ENCODE measurements at regions not wholly inside any gene's neighbourhood (a gene's known extent, or its start where the extent isn't known, plus 50 kb on each side); places are given as distances from the start of the nearest gene placed in this dataset.
A peak's percentile ranks its signal among the peaks of the same experiment; 100 is the strongest.

DNA sequence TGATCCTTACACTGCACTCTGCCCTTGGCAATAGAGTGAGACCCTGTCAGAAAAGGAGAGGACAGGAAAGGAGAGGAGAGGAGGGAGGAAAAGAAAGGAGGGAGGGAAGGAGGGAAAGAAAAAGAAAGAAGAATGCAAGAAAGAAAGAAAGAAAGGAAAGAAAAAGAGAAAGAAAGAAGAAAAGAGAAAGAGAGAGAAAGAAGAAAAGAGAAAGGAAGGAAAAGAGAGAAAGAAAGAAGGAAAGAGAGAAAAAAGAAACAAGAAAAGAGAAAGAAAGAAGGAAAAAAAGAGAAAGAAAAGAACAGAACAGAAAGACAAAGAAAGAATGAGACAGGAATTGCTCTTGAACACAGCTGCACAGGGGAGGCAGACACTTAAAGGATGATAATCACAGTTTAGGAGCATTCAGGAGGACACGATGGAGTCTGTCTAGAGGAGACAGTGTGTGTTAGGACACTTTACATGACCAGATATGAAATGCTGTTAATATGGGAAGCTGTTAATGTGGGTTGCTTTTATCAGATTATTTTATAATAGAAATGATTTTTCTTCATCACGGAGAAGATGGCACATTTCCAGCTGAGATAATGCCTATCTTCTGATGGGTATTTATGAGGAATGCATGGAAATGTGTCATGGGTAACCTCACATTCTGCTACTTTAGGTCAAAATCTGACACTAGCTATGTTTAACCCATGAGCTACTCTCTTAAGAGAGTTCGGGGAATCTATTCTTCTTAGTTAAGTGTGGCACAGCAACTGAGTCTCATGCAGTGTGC, 160.5 kb downstream of the BAMBI start:
- no peak overlapping the region for H3K4me3 ChIP-seq
- no peaks in the 10 kb centered on the region for H3K27me3 ChIP-seq
- no peaks in the 10 kb centered on the region for H3K36me3 ChIP-seq
- DNase-seq: no peak
- no peaks in the 10 kb centered on the region for H3K9me3 ChIP-seq

- Histone ChIP-seq H3K4me3 (no peak overlapping the region), H3K27me3 (no peaks in the 10 kb centered on the region), H3K9me3 (no peaks in the 10 kb centered on the region), H3K36me3 (no peaks in the 10 kb centered on the region)
- DNase-seq: peak; percentile 14
Observed at GRCh38 chr10:28838908-28839307, 161.6 kb downstream of the BAMBI start.

GRCh38 chr10:28839600-28840007, 162.3 kb downstream of the BAMBI start:
- Histone ChIP-seq H3K27me3 (no peaks in the 10 kb centered on the region), H3K4me3 (no peak overlapping the region), H3K36me3 (no peaks in the 10 kb centered on the region), H3K9me3 (peaks cover 6% of the 10 kb centered on the region; the same call in 1 of the 2 replicates)
- peak; percentile 28 for DNase-seq

DNA sequence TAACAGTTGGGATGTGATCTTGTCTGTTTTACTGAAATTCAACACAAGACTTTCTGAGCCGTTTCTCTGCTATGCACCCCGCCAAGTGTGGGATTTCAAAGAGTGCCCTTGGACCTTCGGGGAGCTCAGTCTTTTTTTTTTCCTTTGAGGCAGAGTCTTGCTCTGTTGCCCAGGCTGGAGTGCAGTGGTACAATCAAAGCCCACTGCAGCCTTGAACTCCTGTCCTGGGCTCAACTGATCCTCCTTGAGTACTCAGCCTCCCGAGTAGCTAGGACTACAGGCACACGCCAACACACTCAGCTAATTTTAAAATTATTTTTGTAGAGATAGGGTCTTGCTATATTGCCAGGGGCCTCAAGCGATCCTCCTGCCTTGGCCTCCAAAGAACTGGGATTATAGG, 162.9 kb downstream of the BAMBI start:
- Histone ChIP-seq H3K9me3 (peaks cover 12% of the 10 kb centered on the region; the same call in 1 of the 2 replicates), H3K36me3 (no peaks in the 10 kb centered on the region), H3K4me3 (no peak overlapping the region), H3K27me3 (no peaks in the 10 kb centered on the region)
- DNase-seq: no peak

DNA sequence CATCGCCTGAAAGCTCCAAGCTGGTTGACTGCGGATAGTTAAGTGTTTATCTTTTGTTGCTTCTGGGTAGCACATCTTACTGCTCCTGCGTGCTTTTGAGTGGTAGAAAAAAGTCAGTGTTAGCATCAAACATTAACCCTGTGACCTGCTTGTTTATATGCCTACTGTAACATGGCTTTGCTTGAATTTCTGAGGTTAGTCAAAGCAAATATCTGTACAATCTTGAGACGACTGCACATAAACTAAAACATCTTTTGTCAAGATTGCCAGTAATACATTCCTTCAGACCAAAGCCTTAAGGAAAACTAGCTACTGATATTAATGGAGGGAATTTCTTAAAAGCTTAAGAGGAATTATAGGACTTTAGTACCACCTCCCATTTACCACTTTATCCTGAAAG, 163.7 kb downstream of the BAMBI start:
- Histone ChIP-seq H3K4me3 (no peak overlapping the region), H3K9me3 (peaks cover 14% of the 10 kb centered on the region; the same call in 1 of the 2 replicates), H3K36me3 (no peaks in the 10 kb centered on the region), H3K27me3 (no peaks in the 10 kb centered on the region)
- DNase-seq: no peak

- H3K36me3 ChIP-seq: no peaks in the 10 kb centered on the region
- H3K4me3 ChIP-seq: no peak overlapping the region
- peaks cover 14% of the 10 kb centered on the region; the same call in 1 of the 2 replicates for H3K9me3 ChIP-seq
- no peaks in the 10 kb centered on the region for H3K27me3 ChIP-seq
- peak; percentile 53 for DNase-seq
Observed at GRCh38 chr10:28841625-28842024, 164.3 kb downstream of the BAMBI start.

DNA sequence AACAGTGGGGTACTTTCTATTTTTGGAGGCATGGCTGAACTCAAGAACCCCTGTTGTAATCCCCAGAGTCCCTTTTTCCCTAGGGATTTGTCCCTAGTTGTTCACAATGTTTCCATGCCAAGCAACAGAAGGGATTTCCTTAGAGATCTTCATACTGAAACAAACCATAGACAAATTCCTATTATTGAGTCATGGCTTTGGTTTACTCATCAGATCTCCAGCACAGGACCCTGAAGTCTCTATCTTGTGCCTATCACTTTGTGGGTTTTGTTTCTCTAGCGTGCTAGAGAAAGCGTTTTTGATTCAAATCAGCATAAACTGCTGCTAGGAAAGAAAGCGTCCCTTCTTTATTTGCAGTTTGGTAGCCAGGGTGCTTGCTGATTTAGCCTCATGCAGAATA, 165.0 kb downstream of the BAMBI start:
- Histone ChIP-seq H3K9me3 (peaks cover 14% of the 10 kb centered on the region; the same call in 1 of the 2 replicates), H3K27me3 (no peaks in the 10 kb centered on the region), H3K36me3 (no peaks in the 10 kb centered on the region), H3K4me3 (no peak overlapping the region)
- no peak for DNase-seq

GRCh38 chr10:28845009-28845682, 167.8 kb downstream of the BAMBI start:
- DNase-seq: no peak
- Histone ChIP-seq H3K4me3 (no peak overlapping the region), H3K36me3 (no peaks in the 10 kb centered on the region), H3K9me3 (peaks cover 14% of the 10 kb centered on the region), H3K27me3 (no peaks in the 10 kb centered on the region)

DNA sequence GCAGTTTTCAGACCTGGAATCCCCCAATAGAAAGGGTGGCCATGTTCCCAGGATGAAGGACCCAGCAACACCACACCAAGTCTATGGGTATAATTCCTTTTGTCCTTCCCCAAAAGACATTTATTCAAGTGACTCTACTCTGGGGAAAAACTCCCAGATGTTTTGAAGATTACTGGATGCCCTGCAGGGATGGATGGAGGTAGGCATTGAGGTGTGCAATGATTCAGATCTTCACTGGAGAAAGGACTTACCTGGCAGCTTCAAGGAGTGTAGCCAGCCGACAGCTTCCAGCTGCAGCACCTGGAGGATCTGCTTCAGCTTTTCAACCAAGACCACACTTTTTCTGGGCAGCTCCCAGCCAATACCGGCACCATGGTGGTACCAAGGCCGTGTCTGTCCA, 172.0 kb downstream of the BAMBI start:
- Histone ChIP-seq H3K36me3 (no peaks in the 10 kb centered on the region), H3K9me3 (peaks cover 11% of the 10 kb centered on the region), H3K4me3 (no peak overlapping the region), H3K27me3 (no peaks in the 10 kb centered on the region; the same call in 1 of the 2 replicates)
- DNase-seq: no peak

GRCh38 chr10:28849821-28850220, 172.5 kb downstream of the BAMBI start:
- DNase-seq: no peak

DNA sequence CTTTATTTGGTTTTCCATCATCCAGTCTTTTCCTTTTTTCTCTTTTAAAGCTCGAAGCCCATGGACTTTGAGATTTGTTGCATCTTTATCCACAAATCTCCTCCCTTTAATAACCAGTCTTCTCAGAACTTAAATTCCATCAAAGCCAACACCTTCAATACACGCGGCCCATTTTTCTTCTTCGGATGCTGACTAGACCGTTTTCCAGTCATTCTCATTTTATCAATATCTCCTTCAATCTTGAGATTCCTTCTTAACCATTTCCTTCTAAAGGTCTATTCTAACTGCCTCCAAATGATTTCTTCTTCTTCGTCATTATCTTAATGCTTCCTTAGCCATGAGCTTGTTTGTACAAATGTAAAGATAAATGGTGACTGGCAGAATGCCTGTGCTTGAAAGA, 173.5 kb downstream of the BAMBI start:
- DNase-seq: no peak
- H3K4me3 ChIP-seq: no peak overlapping the region
- no peaks in the 10 kb centered on the region for H3K36me3 ChIP-seq
- H3K9me3 ChIP-seq: no peaks in the 10 kb centered on the region; the same call in 1 of the 2 replicates
- H3K27me3 ChIP-seq: no peaks in the 10 kb centered on the region; the same call in 1 of the 2 replicates

More at GRCh38 chr10:28849821-28850220, 172.5 kb downstream of the BAMBI start:
- H3K9me3 ChIP-seq: peaks cover 6% of the 10 kb centered on the region
- no peaks in the 10 kb centered on the region; the same call in 1 of the 2 replicates for H3K27me3 ChIP-seq
- H3K36me3 ChIP-seq: no peaks in the 10 kb centered on the region
- H3K4me3 ChIP-seq: no peak overlapping the region

GRCh38 chr10:28853195-28853594, 175.9 kb downstream of the BAMBI start:
- peak; percentile 18 for DNase-seq
- Histone ChIP-seq H3K4me3 (no peak overlapping the region), H3K36me3 (no peaks in the 10 kb centered on the region), H3K9me3 (0 out of 2 replicates have a peak, but pooled peaks cover 6% of the 10 kb centered on the region), H3K27me3 (no peaks in the 10 kb centered on the region; the same call in 1 of the 2 replicates)

DNA sequence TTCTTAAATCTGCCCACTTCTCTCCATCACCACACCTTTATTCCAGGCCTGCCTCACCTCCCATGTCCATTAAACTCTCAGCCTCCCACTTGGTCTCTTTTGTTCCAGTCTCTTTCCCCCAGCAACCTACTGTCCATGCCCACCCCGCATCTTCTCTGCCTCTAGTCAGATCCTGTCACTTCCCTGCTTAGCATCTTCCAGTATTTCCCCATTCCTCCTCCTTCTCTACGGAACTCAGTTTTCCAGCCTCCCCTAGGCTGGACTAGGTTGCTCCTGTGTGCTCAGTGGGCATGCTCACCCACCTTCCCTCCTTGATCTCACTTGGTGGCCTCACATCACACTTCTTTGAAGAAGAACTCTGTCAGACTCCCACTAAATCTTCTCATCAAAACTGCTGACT, 179.8 kb downstream of the BAMBI start:
- no peak for DNase-seq
- H3K36me3 ChIP-seq: no peaks in the 10 kb centered on the region
- no peaks in the 10 kb centered on the region; the same call in 1 of the 2 replicates for H3K27me3 ChIP-seq
- 0 out of 2 replicates have a peak, but pooled peaks cover 6% of the 10 kb centered on the region for H3K9me3 ChIP-seq
- H3K4me3 ChIP-seq: no peak overlapping the region

- no peak for DNase-seq
- no peak overlapping the region for H3K4me3 ChIP-seq
- H3K27me3 ChIP-seq: no peaks in the 10 kb centered on the region
- no peaks in the 10 kb centered on the region for H3K36me3 ChIP-seq
- H3K9me3 ChIP-seq: 0 out of 2 replicates have a peak, but pooled peaks cover 6% of the 10 kb centered on the region
Observed at GRCh38 chr10:28858646-28859045, 181.3 kb downstream of the BAMBI start.

DNA sequence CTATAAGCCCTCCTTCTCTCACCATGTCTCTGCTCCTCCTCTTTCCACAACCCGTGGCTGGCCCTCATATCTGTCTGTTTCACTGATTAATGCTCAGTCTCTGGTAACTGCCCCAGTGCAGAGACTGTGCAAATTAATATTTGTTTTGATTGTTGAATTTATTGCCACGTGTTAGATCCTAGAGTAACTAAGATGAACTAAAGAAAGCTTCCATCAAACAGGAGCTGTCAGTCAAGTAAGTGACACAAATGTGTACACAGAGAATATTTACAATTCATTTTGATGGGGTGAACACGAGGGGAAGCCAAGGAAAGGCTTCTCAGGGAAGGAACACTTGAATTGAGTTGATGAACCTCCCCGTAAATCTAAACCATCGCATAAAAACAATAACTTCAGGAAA, 182.5 kb downstream of the BAMBI start:
- Histone ChIP-seq H3K36me3 (no peaks in the 10 kb centered on the region), H3K27me3 (no peaks in the 10 kb centered on the region), H3K9me3 (0 out of 2 replicates have a peak, but pooled peaks cover 6% of the 10 kb centered on the region), H3K4me3 (no peak overlapping the region)
- no peak for DNase-seq

DNA sequence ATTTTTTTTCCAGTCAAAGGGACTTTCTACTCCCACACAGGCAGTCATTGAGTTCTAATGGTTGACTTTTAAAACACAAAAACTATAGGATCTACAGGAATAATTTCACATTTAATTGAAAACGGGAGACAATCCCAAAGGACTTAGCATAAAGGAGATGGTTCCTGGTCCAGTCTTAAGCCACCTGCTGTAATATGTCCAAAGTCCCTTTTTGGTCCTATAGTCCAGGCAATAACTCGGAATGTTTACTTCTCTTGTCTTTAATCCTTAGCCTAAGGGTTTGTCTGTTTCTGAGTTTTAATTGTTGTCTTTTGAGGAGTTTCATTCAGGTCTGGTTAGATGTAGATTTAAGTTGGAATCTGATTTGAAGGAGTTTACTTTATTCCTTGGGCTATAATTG, 184.9 kb downstream of the BAMBI start:
- Histone ChIP-seq H3K36me3 (no peaks in the 10 kb centered on the region), H3K27me3 (no peaks in the 10 kb centered on the region), H3K9me3 (0 out of 2 replicates have a peak, but pooled peaks cover 2% of the 10 kb centered on the region), H3K4me3 (no peak overlapping the region)
- no peak for DNase-seq

DNA sequence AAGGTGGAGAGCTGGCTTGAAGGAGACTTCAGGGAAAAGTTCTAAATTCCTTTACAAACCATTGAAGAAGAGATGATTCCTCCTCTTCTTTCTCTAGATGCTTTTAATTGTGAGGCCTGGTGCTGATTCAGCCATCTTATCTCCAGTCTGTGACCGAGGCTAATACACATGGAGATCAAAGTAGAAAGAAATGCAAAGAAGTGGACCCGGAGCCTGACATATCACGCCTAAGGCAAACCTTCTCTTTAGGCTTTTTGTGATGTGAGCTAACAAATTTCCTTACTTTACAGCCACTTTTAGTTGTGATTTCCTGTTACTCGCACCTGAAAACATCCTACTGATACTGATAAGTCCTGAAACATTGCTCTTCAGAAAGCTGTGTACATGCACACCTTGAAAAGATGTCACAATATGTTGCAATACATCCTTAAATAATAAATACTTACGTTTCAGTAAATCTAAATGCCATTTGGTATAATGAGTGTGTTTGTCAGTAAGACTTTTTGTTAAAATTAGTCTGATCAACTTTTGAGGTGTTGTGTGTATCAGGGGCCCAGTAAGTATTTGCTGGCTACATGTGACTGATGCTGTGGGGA, 192.4 kb downstream of the BAMBI start:
- Histone ChIP-seq H3K9me3 (no peaks in the 10 kb centered on the region), H3K27me3 (no peaks in the 10 kb centered on the region), H3K4me3 (no peak overlapping the region), H3K36me3 (no peaks in the 10 kb centered on the region)
- no peak for DNase-seq

All from MG63 (cell line).